BE2C (cell line): ENCODE measurements at regions not wholly inside any gene's neighbourhood (a gene's known extent, or its start where the extent isn't known, plus 50 kb on each side); places are given as distances from the start of the nearest gene placed in this dataset.

Source experiments
- DNase-seq: peaks from one replicate; pipeline ENCODE4 v3.0.0-alpha.2; 2020
- H3K27me3 ChIP-seq: fragments of 250-450 bp; sonication (Bioruptor Pico); 2 replicates; pipeline ENCODE4 v1.5.1; 2020; ENCODE audit warnings: mild to moderate bottlenecking
- H3K36me3 ChIP-seq: fragments of 250-450 bp; sonication (Bioruptor Pico); 2 replicates; pipeline ENCODE4 v1.5.1; 2020; ENCODE audit warnings: mild to moderate bottlenecking
- H3K4me1 ChIP-seq: fragments of 250-450 bp; sonication (Bioruptor Pico); 2 replicates; pipeline ENCODE4 v1.5.1; 2020
- H3K4me3 ChIP-seq: 2 replicates; pipeline ENCODE4 v1.5.1; 2011; ENCODE audit warnings: low read depth, low read length
- H3K9me3 ChIP-seq: fragments of 250-450 bp; sonication (Bioruptor Pico); 2 replicates; pipeline ENCODE4 v1.5.1; 2020
- CTCF ChIP-seq: IDR thresholded peaks from 2 replicates; pipeline ENCODE4 v1.5.1; 2012; ENCODE audit warnings: mild to moderate bottlenecking, low read depth, low read length

GRCh38 chr11:114832532-114833125 is 154.3 kb downstream of the NXPE2 start:
- Histone ChIP-seq H3K9me3 (no peaks in the 10 kb centered on the region), H3K4me3 (no peak overlapping the region), H3K4me1 (no peaks in the 10 kb centered on the region), H3K27me3 (peaks cover 3% of the 10 kb centered on the region), H3K36me3 (no peaks in the 10 kb centered on the region)
- DNase-seq = no peak
- TF ChIP-seq CTCF = no peak

GRCh38 chr11:114836161-114836560 is 157.8 kb downstream of the NXPE2 start:
- Histone ChIP-seq H3K4me1 (no peaks in the 10 kb centered on the region), H3K27me3 (peaks cover 3% of the 10 kb centered on the region), H3K4me3 (no peak overlapping the region), H3K36me3 (no peaks in the 10 kb centered on the region), H3K9me3 (no peaks in the 10 kb centered on the region)
- DNase-seq = no peak
- no peak for TF ChIP-seq CTCF

GRCh38 chr11:114844896-114845295 is 166.6 kb downstream of the NXPE2 start:
- Histone ChIP-seq H3K27me3 (no peaks in the 10 kb centered on the region), H3K4me3 (no peak overlapping the region), H3K36me3 (no peaks in the 10 kb centered on the region), H3K9me3 (no peaks in the 10 kb centered on the region), H3K4me1 (peaks cover 3% of the 10 kb centered on the region; the same call in 1 of the 2 replicates)
- no peak for DNase-seq
- no peak for TF ChIP-seq CTCF

GRCh38 chr11:114845766-114846415 is 167.6 kb downstream of the NXPE2 start:
- no peaks in the 10 kb centered on the region for H3K9me3 ChIP-seq
- no peak for DNase-seq
- H3K4me3 ChIP-seq = no peak overlapping the region
- H3K27me3 ChIP-seq = no peaks in the 10 kb centered on the region
- H3K36me3 ChIP-seq = no peaks in the 10 kb centered on the region
- peaks cover 3% of the 10 kb centered on the region; the same call in 1 of the 2 replicates for H3K4me1 ChIP-seq
- TF ChIP-seq CTCF = no peak

- no peaks in the 10 kb centered on the region for H3K9me3 ChIP-seq
- peaks cover 3% of the 10 kb centered on the region; the same call in 1 of the 2 replicates for H3K4me1 ChIP-seq
- no peaks in the 10 kb centered on the region for H3K36me3 ChIP-seq
- peak; percentile 48 for DNase-seq
- H3K27me3 ChIP-seq = no peaks in the 10 kb centered on the region
- TF ChIP-seq CTCF = no peak
- H3K4me3 ChIP-seq = no peak overlapping the region
These were observed 168.1 kb downstream of the NXPE2 start for GRCh38 chr11:114846416-114846791.

GRCh38 chr11:114847306-114847975 is 169.1 kb downstream of the NXPE2 start:
- Histone ChIP-seq H3K27me3 (no peaks in the 10 kb centered on the region), H3K4me3 (no peak overlapping the region), H3K9me3 (no peaks in the 10 kb centered on the region), H3K4me1 (peaks cover 3% of the 10 kb centered on the region; the same call in 1 of the 2 replicates), H3K36me3 (no peaks in the 10 kb centered on the region)
- TF ChIP-seq CTCF = no peak
- DNase-seq = no peak
